Neural cell (in vitro differentiated cells): ENCODE measurements at regions not wholly inside any gene's neighbourhood (a gene's known extent, or its start where the extent isn't known, plus 50 kb on each side); places are given as distances from the start of the nearest gene placed in this dataset.

Source experiments
- CTCF ChIP-seq: fragments of 450-650 bp; IDR thresholded peaks from 2 replicates; pipeline ENCODE4 v1.5.1; 2014; ENCODE audit warnings: antibody characterized with exemption, mild to moderate bottlenecking, moderate library complexity; ENCODE audit not compliant: poor library complexity, severe bottlenecking
- EP300 ChIP-seq: fragments of 450-650 bp; conservative IDR thresholded peaks from 2 replicates; pipeline ENCODE4 v1.6.1; 2014; ENCODE audit warnings: antibody characterized with exemption, mild to moderate bottlenecking, moderate library complexity; ENCODE audit not compliant: poor library complexity, severe bottlenecking
- EZH2 ChIP-seq: fragments of 200-600, 300-800 bp; shearing (Covaris generic), sonication (generic); IDR thresholded peaks from 2 replicates; pipeline ENCODE4 v1.6.1; 2014; ENCODE audit warnings: antibody characterized with exemption, low read length, borderline replicate concordance, mild to moderate bottlenecking; ENCODE audit not compliant: insufficient read depth, poor library complexity, severe bottlenecking
- MXI1 ChIP-seq: fragments of 450-650 bp; conservative IDR thresholded peaks from 2 replicates; pipeline ENCODE4 v1.6.1; 2014; ENCODE audit warnings: antibody characterized with exemption, mild to moderate bottlenecking; ENCODE audit not compliant: poor library complexity, severe bottlenecking
- POLR2AphosphoS5 ChIP-seq: IDR thresholded peaks from 2 replicates; pipeline ENCODE4 v1.6.1; 2012
- RAD21 ChIP-seq: fragments of 450-650 bp; conservative IDR thresholded peaks from 2 replicates; pipeline ENCODE4 v1.6.1; 2014; ENCODE audit warnings: antibody characterized with exemption, mild to moderate bottlenecking, moderate library complexity
- REST ChIP-seq: IDR thresholded peaks from 2 replicates; pipeline ENCODE4 v1.6.1; 2012; ENCODE audit warnings: borderline replicate concordance
- SMC3 ChIP-seq: fragments of 450-650 bp; conservative IDR thresholded peaks from 2 replicates; pipeline ENCODE4 v1.6.1; 2014; ENCODE audit warnings: antibody characterized with exemption, mild to moderate bottlenecking, moderate library complexity; ENCODE audit not compliant: poor library complexity
- TAF1 ChIP-seq: IDR thresholded peaks from 2 replicates; pipeline ENCODE4 v1.6.1; 2012; ENCODE audit warnings: low read depth

GRCh38 chr3:146912241-146913015 lies 307.3 kb upstream of the PLSCR5 start:
- TF ChIP-seq TAF1 (no peak), POLR2AphosphoS5 (no peak), EZH2 (no peak), CTCF (no peak), MXI1 (no peak), REST (no peak), EP300 (no peak), SMC3 (no peak), RAD21 (no peak)
